Right lobe of liver (tissue), 6 donors: ENCODE measurements at regions not wholly inside any gene's neighbourhood (a gene's known extent, or its start where the extent isn't known, plus 50 kb on each side); places are given as distances from the start of the nearest gene placed in this dataset.
"Not testable (repeated sequence)": the region's sequence is repeated elsewhere in the genome, so short reads cannot be mapped to it uniquely, and the experiment has no call there.

ENCODE experiments used
- ATAC-seq, 4 donors: fragments of 200-7000 bp; cut with Tn5 transposase; one replicate each; pipeline ENCODE4 v1.9.1; 2020; ENCODE audit warnings: mild to moderate bottlenecking in 4 of 4, moderate library complexity in 4 of 4
- DNase-seq, 3 donors: peaks; one replicate each; pipeline ENCODE4 v3.0.0-alpha.2; 2020
- H3K27ac ChIP-seq, 3 donors: fragments of 200-600 bp; one replicate each; pipeline ENCODE4 v1.8.0; 2022
- H3K27me3 ChIP-seq, 2 donors: fragments of 200-600 bp; one replicate each; pipeline ENCODE4 v1.8.0; 2022
- H3K36me3 ChIP-seq, 4 donors: fragments of 200-600 bp; sonication (generic) in 1 of 4; one replicate each; pipeline versions ENCODE4 v1.5.1 to v1.8.0; 2017 to 2022; ENCODE audit warnings: control low read depth in 1 of 4
- H3K4me1 ChIP-seq, 4 donors: fragments of 200-600 bp; sonication (generic) in 1 of 4; one replicate each; pipeline versions ENCODE4 v1.5.1 to v1.8.0; 2017 to 2022; ENCODE audit warnings: control low read depth in 1 of 4
- H3K4me3 ChIP-seq, 3 donors: fragments of 200-600 bp; one replicate each; pipeline ENCODE4 v1.8.0; 2022
- H3K9me3 ChIP-seq, 4 donors: fragments of 200-600 bp; sonication (generic) in 1 of 4; one replicate each; pipeline versions ENCODE4 v1.5.1 to v1.8.0; 2017 to 2022; ENCODE audit warnings: control low read depth in 1 of 4
- POLR2A ChIP-seq: fragments of 450-650 bp; IDR thresholded peaks from one replicate; pipeline ENCODE4 v1.6.1; 2017; ENCODE audit warnings: antibody characterized with exemption, mild to moderate bottlenecking
- WGBS: methylation state at CpG from one replicate; pipeline ENCODE4 v1.1.6; 2018; ENCODE audit warnings: low coverage, low lambda C conversion rate; ENCODE audit not compliant: insufficient coverage; ENCODE audit errors: missing lambda C conversion rate; 5-methylcytosine and 5-hydroxymethylcytosine counted together
- intact Hi-C, 2 donors: fragments of 100-400 bp; cut with DNase I; formaldehyde crosslinking; loops; one replicate each; pipeline versions ENCODE4 v1.11.2 to v1.14.1; 2022
- TF ChIP-seq, protein P1 (sequence below), 4 donors: fragments of 200-600 bp in 3 of 4; fragments of 450-650 bp in 1 of 4; IDR thresholded peaks; one replicate each; pipeline versions ENCODE4 v1.5.1 to v1.8.0; 2016 to 2022; ENCODE audit warnings: antibody characterized with exemption in 4 of 4, mild to moderate bottlenecking in 2 of 4
- donor health status: DM: no; HTN: yes; CAD: no.
- donor health status: DM: no; HTN: no; CAD: no.
- donor health status: DM: no; HTN: no; CAD: no.
- donor health status: DM: no; HTN: yes; CAD: no.
- donor health status: DM: no; HTN: yes; CAD: no.

DNA sequence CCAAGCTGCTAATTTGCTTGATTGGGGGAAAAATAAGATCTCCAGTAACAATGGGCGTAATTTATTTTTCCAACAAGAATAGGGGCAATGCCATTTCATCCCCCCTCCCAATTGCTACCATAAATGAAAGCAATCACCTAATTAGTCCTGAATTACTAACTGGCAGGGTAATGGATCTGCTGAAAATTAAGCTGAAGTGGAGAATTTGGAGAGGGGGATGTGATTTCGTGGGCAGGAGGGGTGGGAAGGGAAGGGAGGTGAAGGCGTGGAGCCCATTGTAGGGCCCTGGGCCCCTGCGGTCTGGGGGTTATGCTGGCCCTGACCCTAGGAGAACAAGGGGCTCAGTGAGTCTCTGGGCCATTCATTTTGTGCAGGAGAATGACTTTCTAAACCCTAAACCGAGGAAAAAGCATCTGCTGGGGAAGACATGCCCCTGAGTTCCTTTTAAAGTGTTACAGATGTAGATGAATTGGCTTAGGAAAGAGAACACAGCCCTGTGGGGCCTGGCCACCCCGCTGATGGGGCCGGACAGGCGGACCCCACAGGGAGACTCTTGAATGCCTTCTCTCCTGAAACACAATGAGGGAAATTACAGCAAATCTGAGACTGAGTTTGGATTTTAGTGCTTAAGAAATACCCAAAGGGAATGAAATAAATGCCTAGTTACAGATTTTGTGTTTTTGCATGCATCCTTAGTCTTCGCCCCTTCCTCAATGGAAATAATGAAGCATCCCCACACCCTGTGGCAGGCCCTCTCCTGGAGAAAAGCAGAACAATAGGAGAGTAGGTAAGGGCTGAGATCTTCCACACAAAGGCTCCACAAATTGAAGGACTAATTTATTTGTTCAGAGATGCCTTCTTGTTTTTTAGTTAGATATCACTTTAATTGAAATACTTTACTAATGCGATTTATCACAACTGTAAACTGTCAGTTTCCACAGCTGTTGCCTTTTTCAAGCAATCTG, 143.2 kb downstream of the PSAT1 start:
- 71% methylated on average over 10 of the region's 10 CpGs for WGBS
- Histone ChIP-seq H3K27ac (no peak overlapping the region), H3K4me3 (no peak overlapping the region), H3K27me3 (no peaks in the 10 kb centered on the region), H3K9me3 (no peaks in the 10 kb centered on the region), H3K4me1 (no peaks in the 10 kb centered on the region), H3K36me3 (no peaks in the 10 kb centered on the region)
- intact Hi-C loops = no loop called here
- ATAC-seq (no peak), DNase-seq (no peak)
- TF ChIP-seq, protein P1, sequence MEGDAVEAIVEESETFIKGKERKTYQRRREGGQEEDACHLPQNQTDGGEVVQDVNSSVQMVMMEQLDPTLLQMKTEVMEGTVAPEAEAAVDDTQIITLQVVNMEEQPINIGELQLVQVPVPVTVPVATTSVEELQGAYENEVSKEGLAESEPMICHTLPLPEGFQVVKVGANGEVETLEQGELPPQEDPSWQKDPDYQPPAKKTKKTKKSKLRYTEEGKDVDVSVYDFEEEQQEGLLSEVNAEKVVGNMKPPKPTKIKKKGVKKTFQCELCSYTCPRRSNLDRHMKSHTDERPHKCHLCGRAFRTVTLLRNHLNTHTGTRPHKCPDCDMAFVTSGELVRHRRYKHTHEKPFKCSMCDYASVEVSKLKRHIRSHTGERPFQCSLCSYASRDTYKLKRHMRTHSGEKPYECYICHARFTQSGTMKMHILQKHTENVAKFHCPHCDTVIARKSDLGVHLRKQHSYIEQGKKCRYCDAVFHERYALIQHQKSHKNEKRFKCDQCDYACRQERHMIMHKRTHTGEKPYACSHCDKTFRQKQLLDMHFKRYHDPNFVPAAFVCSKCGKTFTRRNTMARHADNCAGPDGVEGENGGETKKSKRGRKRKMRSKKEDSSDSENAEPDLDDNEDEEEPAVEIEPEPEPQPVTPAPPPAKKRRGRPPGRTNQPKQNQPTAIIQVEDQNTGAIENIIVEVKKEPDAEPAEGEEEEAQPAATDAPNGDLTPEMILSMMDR (IDR thresholded peaks at IDR 0.05) = no peak
- no peak for TF ChIP-seq POLR2A

GRCh38 chr9:78441396-78441795, 144.5 kb downstream of the PSAT1 start:
- WGBS = 70% methylated on average over 2 of the region's 2 CpGs
- H3K4me1 ChIP-seq = no peaks in the 10 kb centered on the region
- intact Hi-C loops = no loop called here
- TF ChIP-seq POLR2A = no peak
- TF ChIP-seq, protein P1 (IDR thresholded peaks at IDR 0.05) = no peak
- no peaks in the 10 kb centered on the region for H3K36me3 ChIP-seq
- ATAC-seq = no peak
- no peaks in the 10 kb centered on the region for H3K9me3 ChIP-seq
- no peak for DNase-seq
- no peak overlapping the region for H3K27ac ChIP-seq
- no peak overlapping the region for H3K4me3 ChIP-seq
- H3K27me3 ChIP-seq = no peaks in the 10 kb centered on the region

- DNase-seq (no peak), ATAC-seq (no peak)
- Histone ChIP-seq H3K4me3 (no peak overlapping the region), H3K9me3 (no peaks in the 10 kb centered on the region), H3K4me1 (no peaks in the 10 kb centered on the region), H3K27me3 (no peaks in the 10 kb centered on the region), H3K27ac (no peak overlapping the region), H3K36me3 (no peaks in the 10 kb centered on the region)
- intact Hi-C loops = no loop called here
- TF ChIP-seq, protein P1 (IDR thresholded peaks at IDR 0.05) = no peak
- no peak for TF ChIP-seq POLR2A
- 87% methylated on average over 3 of the region's 46 CpGs for WGBS
Measured at GRCh38 chr9:78441822-78442431, 145.0 kb downstream of the PSAT1 start.

- H3K4me1 ChIP-seq, DNase-seq, H3K27ac ChIP-seq, H3K27me3 ChIP-seq, intact Hi-C loops, ATAC-seq, H3K4me3 ChIP-seq, H3K9me3 ChIP-seq, H3K36me3 ChIP-seq: not testable (repeated sequence)
- 50% methylated on average over 3 of the region's 7 CpGs for WGBS
Measured at GRCh38 chr9:78442577-78442976, 145.7 kb downstream of the PSAT1 start.

GRCh38 chr9:78443946-78444345, 147.0 kb downstream of the PSAT1 start:
- no peaks in the 10 kb centered on the region for H3K36me3 ChIP-seq

More at GRCh38 chr9:78443946-78444345, 147.0 kb downstream of the PSAT1 start:
- ATAC-seq (no peak), DNase-seq (no peak)
- no peak for TF ChIP-seq POLR2A
- TF ChIP-seq, protein P1 (IDR thresholded peaks at IDR 0.05) = no peak
- Histone ChIP-seq H3K27ac (no peak overlapping the region), H3K9me3 (no peaks in the 10 kb centered on the region), H3K27me3 (no peaks in the 10 kb centered on the region), H3K4me3 (no peak overlapping the region), H3K4me1 (no peaks in the 10 kb centered on the region)
- intact Hi-C loops = no loop called here
- WGBS = 71% methylated on average over 6 of the region's 7 CpGs
